ENCODE measurements at regions not wholly inside any gene's neighbourhood (a gene's known extent, or its start where the extent isn't known, plus 50 kb on each side); places are given as distances from the start of the nearest gene placed in this dataset.

DNA sequence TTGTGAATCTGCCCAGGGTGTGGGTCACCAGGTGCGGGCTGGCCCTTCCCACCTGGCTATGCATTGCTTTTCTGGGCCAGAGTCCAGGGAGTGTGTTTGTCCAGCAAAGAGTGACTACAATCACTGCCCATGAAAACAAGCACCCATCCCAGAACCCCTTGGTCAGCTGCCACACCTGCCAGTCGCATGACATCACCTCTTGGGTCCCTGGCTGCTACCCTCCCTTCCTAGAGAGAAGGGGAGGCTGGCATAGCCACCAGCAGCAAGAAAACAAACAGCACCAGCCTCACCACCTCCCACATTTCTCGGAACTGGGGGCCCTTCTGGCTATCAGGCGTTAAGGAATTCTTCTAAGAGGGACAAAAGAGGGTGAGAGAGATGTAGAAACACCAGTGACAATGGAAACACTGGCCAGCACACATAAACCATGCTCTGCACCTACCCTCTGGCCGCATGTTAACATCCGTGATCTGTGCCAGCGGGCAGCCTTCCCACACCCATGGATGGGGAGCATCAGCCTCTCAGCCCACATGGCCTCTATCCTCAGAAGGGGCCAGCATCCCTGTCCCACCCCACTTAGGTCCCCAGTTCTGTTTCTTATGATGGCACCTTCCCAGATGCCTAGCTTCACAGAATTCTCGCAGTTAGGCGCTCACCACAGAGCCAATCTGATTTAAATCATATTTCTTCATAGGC lies 109.7 kb upstream of the GLI2 start:
- Histone ChIP-seq H3K23ac (ENCODE audit: low read length in 2 of 2) (no peak overlapping the region), H3K18ac (ENCODE audit: low read depth in 1 of 2, low read length in 2 of 2) (no peak overlapping the region), H2AFZ (ENCODE audit: low read depth, low read length) (no peak overlapping the region), H2AK5ac (ENCODE audit: low read length, severe bottlenecking) (no peak overlapping the region), H2BK120ac (ENCODE audit: low read depth, low read length) (no peak overlapping the region), H3K27me3 (ENCODE audit: control insufficient read depth in 1 of 2, insufficient read depth in 1 of 2, low read length in 2 of 2) (peaks cover 44 to 54% of the 10 kb centered on the region in 2 experiments), H4K8ac (ENCODE audit: low read length) (no peak overlapping the region), H3K4me2 (ENCODE audit: low read length, poor library complexity, severe bottlenecking) (no peak overlapping the region), H3K9ac (ENCODE audit: low read length) (no peak overlapping the region), H3K36me3 (ENCODE audit: control insufficient read depth in 1 of 2, insufficient read depth in 2 of 2, low read depth in 1 of 2, low read length in 2 of 2) (no peaks in the 10 kb centered on the region), H3K4ac (ENCODE audit: low read depth in 1 of 2, low read length in 2 of 2) (no peak overlapping the region), H2BK12ac (ENCODE audit: low read length in 2 of 2) (no peak overlapping the region), H3K27ac (ENCODE audit: low read length, poor library complexity, severe bottlenecking) (no peak overlapping the region), H3K14ac (ENCODE audit: low read length in 2 of 2) (no peak overlapping the region), H2BK15ac (ENCODE audit: low read depth, poor library complexity, severe bottlenecking) (no peak overlapping the region), H3K9me3 (ENCODE audit: control insufficient read depth, low read length) (peaks cover 10% of the 10 kb centered on the region), H3K79me1 (replicated peaks; ENCODE audit: low read length, poor library complexity, severe bottlenecking) (no peaks in the 10 kb centered on the region), H2BK5ac (ENCODE audit: low read depth, low read length, poor library complexity, severe bottlenecking) (no peak overlapping the region), H3K4me1 (ENCODE audit: control insufficient read depth, insufficient read depth, low read depth, low read length) (no peaks in the 10 kb centered on the region), H4K91ac (ENCODE audit: low read length) (no peak overlapping the region), H3K4me3 (ENCODE audit: insufficient read depth in 1 of 2, low read depth in 1 of 2, low read length in 2 of 2) (no peak overlapping the region)
- DNase-seq = no peak
- WGBS = 82% methylated on average over 8 of the region's 9 CpGs

DNA sequence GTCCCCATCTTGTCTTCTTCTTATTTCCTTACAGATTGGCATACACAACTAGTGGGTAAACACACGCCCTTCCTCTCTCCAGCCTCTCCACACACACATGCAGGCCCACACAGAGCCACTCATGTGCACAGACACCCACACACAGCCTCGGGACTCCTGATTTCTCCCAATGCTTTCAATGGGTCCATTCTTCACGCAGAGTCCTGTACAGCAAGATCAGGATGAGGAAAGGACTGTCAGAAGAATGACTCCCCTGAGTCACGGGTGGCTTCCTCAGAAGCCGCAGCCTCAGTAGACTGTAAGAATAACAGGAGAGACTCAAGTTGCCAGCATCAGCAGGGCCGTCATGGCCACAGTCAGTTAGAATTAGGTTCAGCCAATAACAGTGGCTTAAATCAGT lies 109.1 kb upstream of the GLI2 start:
- H3K4ac ChIP-seq (ENCODE audit: low read depth in 1 of 2, low read length in 2 of 2) = no peak overlapping the region
- H3K9ac ChIP-seq (ENCODE audit: low read length) = no peak overlapping the region
- no peak overlapping the region for H2BK15ac ChIP-seq (ENCODE audit: low read depth, poor library complexity, severe bottlenecking)
- H3K36me3 ChIP-seq (ENCODE audit: control insufficient read depth in 1 of 2, insufficient read depth in 2 of 2, low read depth in 1 of 2, low read length in 2 of 2) = no peaks in the 10 kb centered on the region
- no peak overlapping the region for H3K4me2 ChIP-seq (ENCODE audit: low read length, poor library complexity, severe bottlenecking)
- no peak overlapping the region for H4K8ac ChIP-seq (ENCODE audit: low read length)
- no peak overlapping the region for H2BK5ac ChIP-seq (ENCODE audit: low read depth, low read length, poor library complexity, severe bottlenecking)
- no peak overlapping the region for H2BK12ac ChIP-seq (ENCODE audit: low read length in 2 of 2)
- no peaks in the 10 kb centered on the region for H3K4me1 ChIP-seq (ENCODE audit: control insufficient read depth, insufficient read depth, low read depth, low read length)
- H4K91ac ChIP-seq (ENCODE audit: low read length) = no peak overlapping the region
- WGBS = 79% methylated on average over 6 of the region's 6 CpGs
- no peak overlapping the region for H2BK120ac ChIP-seq (ENCODE audit: low read depth, low read length)
- peaks cover 44 to 54% of the 10 kb centered on the region in 2 experiments for H3K27me3 ChIP-seq (ENCODE audit: control insufficient read depth in 1 of 2, insufficient read depth in 1 of 2, low read length in 2 of 2)
- H3K79me1 ChIP-seq (replicated peaks; ENCODE audit: low read length, poor library complexity, severe bottlenecking) = no peaks in the 10 kb centered on the region
- H3K14ac ChIP-seq (ENCODE audit: low read length in 2 of 2) = no peak overlapping the region
- no peak overlapping the region for H3K4me3 ChIP-seq (ENCODE audit: insufficient read depth in 1 of 2, low read depth in 1 of 2, low read length in 2 of 2)
- H3K27ac ChIP-seq (ENCODE audit: low read length, poor library complexity, severe bottlenecking) = no peak overlapping the region
- no peak overlapping the region for H3K18ac ChIP-seq (ENCODE audit: low read depth in 1 of 2, low read length in 2 of 2)
- no peak overlapping the region for H2AFZ ChIP-seq (ENCODE audit: low read depth, low read length)
- H3K9me3 ChIP-seq (ENCODE audit: control insufficient read depth, low read length) = peaks cover 10% of the 10 kb centered on the region
- no peak overlapping the region for H3K23ac ChIP-seq (ENCODE audit: low read length in 2 of 2)
- no peak for DNase-seq
- no peak overlapping the region for H2AK5ac ChIP-seq (ENCODE audit: low read length, severe bottlenecking)

DNA sequence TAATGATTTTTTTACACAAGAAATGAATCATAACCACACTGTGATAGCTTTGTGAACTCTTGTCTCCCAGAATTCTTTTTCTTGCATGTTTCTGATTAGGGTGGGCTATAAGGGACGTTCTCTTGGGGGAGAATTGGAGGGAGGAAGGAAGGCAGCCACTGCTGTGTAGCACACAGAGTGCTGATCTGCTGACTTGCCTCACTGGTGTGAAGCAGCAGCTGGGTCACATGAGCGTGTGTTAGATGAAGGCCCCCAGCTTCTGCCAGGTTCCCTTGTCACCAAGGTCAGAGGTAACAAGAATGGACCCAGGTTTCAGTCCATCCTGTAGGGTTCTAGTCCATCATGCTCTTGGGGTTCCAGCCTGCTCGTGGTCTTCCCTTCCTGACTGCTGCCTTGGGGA lies 107.4 kb upstream of the GLI2 start:
- Histone ChIP-seq H3K23ac (ENCODE audit: low read length in 2 of 2) (no peak overlapping the region), H3K36me3 (ENCODE audit: control insufficient read depth in 1 of 2, insufficient read depth in 2 of 2, low read depth in 1 of 2, low read length in 2 of 2) (no peaks in the 10 kb centered on the region), H3K4me2 (ENCODE audit: low read length, poor library complexity, severe bottlenecking) (no peak overlapping the region), H3K4ac (ENCODE audit: low read depth in 1 of 2, low read length in 2 of 2) (no peak overlapping the region), H2AK5ac (ENCODE audit: low read length, severe bottlenecking) (no peak overlapping the region), H2BK15ac (ENCODE audit: low read depth, poor library complexity, severe bottlenecking) (no peak overlapping the region), H3K14ac (ENCODE audit: low read length in 2 of 2) (no peak overlapping the region), H3K4me3 (ENCODE audit: insufficient read depth in 1 of 2, low read depth in 1 of 2, low read length in 2 of 2) (no peak overlapping the region), H4K8ac (ENCODE audit: low read length) (no peak overlapping the region), H3K79me1 (replicated peaks; ENCODE audit: low read length, poor library complexity, severe bottlenecking) (no peaks in the 10 kb centered on the region), H2BK12ac (ENCODE audit: low read length in 2 of 2) (no peak overlapping the region), H3K27me3 (ENCODE audit: control insufficient read depth in 1 of 2, insufficient read depth in 1 of 2, low read length in 2 of 2) (peaks cover 49 to 62% of the 10 kb centered on the region in 2 experiments), H3K9me3 (ENCODE audit: control insufficient read depth, low read length) (peaks cover 10% of the 10 kb centered on the region), H2BK120ac (ENCODE audit: low read depth, low read length) (no peak overlapping the region), H3K4me1 (ENCODE audit: control insufficient read depth, insufficient read depth, low read depth, low read length) (no peaks in the 10 kb centered on the region), H3K18ac (ENCODE audit: low read depth in 1 of 2, low read length in 2 of 2) (no peak overlapping the region), H2AFZ (ENCODE audit: low read depth, low read length) (no peak overlapping the region), H3K9ac (ENCODE audit: low read length) (no peak overlapping the region), H4K91ac (ENCODE audit: low read length) (no peak overlapping the region), H3K27ac (ENCODE audit: low read length, poor library complexity, severe bottlenecking) (no peak overlapping the region), H2BK5ac (ENCODE audit: low read depth, low read length, poor library complexity, severe bottlenecking) (no peak overlapping the region)
- 64% methylated on average over 3 of the region's 3 CpGs for WGBS
- no peak for DNase-seq

DNA sequence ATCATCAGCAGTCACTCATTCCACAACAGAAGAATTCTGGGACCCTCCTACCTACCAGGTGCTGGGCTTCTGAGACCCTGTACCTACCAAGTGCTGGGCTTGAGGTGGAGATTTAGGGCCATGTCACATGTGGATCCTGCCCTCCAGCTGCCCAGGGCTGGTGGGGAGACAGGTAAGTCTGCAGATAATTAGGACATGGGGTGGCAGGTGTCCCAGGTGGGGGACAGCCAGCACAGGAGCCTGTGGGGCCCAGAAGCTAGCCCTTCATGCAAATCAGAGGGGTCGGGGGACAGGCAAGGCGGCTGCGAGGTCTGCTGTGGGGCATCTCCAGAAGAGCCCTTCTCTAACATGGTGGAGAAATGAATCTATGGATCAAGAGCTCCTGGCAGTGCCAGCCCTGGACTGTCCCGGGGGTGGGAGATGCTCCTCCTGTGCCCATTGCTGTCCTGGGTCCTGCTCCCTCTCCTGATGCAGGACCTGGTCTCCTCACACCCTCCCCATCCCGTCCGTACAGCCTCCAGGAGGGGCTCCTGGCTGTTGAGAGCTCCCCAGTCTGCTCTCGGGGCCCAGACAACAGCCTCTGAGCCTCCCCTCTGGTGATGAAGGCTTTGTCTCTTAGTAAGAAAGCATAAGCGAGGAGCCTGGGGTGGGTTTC lies 106.3 kb upstream of the GLI2 start:
- Histone ChIP-seq H3K9me3 (ENCODE audit: control insufficient read depth, low read length) (peaks cover 10% of the 10 kb centered on the region), H2AFZ (ENCODE audit: low read depth, low read length) (no peak overlapping the region), H2BK12ac (ENCODE audit: low read length in 2 of 2) (no peak overlapping the region), H2AK5ac (ENCODE audit: low read length, severe bottlenecking) (no peak overlapping the region), H3K36me3 (ENCODE audit: control insufficient read depth in 1 of 2, insufficient read depth in 2 of 2, low read depth in 1 of 2, low read length in 2 of 2) (no peaks in the 10 kb centered on the region), H3K27me3 (ENCODE audit: control insufficient read depth in 1 of 2, insufficient read depth in 1 of 2, low read length in 2 of 2) (peaks cover 59 to 60% of the 10 kb centered on the region in 2 experiments), H3K4me1 (ENCODE audit: control insufficient read depth, insufficient read depth, low read depth, low read length) (no peaks in the 10 kb centered on the region), H3K4me3 (ENCODE audit: insufficient read depth in 1 of 2, low read depth in 1 of 2, low read length in 2 of 2) (no peak overlapping the region), H3K9ac (ENCODE audit: low read length) (no peak overlapping the region), H3K14ac (ENCODE audit: low read length in 2 of 2) (no peak overlapping the region), H2BK120ac (ENCODE audit: low read depth, low read length) (no peak overlapping the region), H4K91ac (ENCODE audit: low read length) (no peak overlapping the region), H3K18ac (ENCODE audit: low read depth in 1 of 2, low read length in 2 of 2) (no peak overlapping the region), H3K79me1 (replicated peaks; ENCODE audit: low read length, poor library complexity, severe bottlenecking) (no peaks in the 10 kb centered on the region), H2BK5ac (ENCODE audit: low read depth, low read length, poor library complexity, severe bottlenecking) (no peak overlapping the region), H3K27ac (ENCODE audit: low read length, poor library complexity, severe bottlenecking) (no peak overlapping the region), H2BK15ac (ENCODE audit: low read depth, poor library complexity, severe bottlenecking) (no peak overlapping the region), H4K8ac (ENCODE audit: low read length) (no peak overlapping the region), H3K4me2 (ENCODE audit: low read length, poor library complexity, severe bottlenecking) (no peak overlapping the region), H3K23ac (ENCODE audit: low read length in 2 of 2) (no peak overlapping the region), H3K4ac (ENCODE audit: low read depth in 1 of 2, low read length in 2 of 2) (no peak overlapping the region)
- no peak for DNase-seq
- WGBS = 89% methylated on average over 4 of the region's 8 CpGs

Data from mesenchymal stem cell (in vitro differentiated cells and primary cell).